ENCODE measurements at regions not wholly inside any gene's neighbourhood (a gene's known extent, or its start where the extent isn't known, plus 50 kb on each side); places are given as distances from the start of the nearest gene placed in this dataset.

DNA sequence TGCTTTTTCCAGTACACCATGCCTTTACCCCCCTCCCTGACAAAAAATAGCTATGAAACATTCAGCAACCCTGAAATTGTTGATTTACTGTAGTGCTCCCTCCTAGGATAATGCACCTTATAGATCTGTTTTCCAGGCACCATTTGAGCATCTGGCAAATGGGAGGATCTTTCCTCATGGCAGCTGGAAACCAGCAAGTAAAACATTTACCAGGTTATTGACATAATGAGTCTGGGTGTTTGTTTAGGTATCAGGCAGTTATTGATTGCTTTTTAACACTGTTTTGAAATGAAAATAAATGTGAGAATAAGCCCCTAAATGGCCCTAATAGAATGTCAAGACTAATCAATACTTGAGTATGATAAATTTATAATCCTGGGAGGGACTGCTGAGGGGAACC lies 57.3 kb upstream of the KLF4 start:
- H2AFZ ChIP-seq = no peak overlapping the region
- no peaks in the 10 kb centered on the region; the same call in 2 of the 3 replicates for H3K36me3 Mint-ChIP-seq (ENCODE audit: low read depth)
- H3K4me1 ChIP-seq (ENCODE audit: insufficient read depth) = peaks cover 9% of the 10 kb centered on the region; the same call in 1 of the 2 replicates
- no peak overlapping the region for H3K4me2 ChIP-seq
- DNase-seq (ENCODE audit: low spot score) (no peak), ATAC-seq (no peak)
- H3K9me3 Mint-ChIP-seq = no peaks in the 10 kb centered on the region
- no peaks in the 10 kb centered on the region for H3K27me3 ChIP-seq (ENCODE audit: insufficient read depth)
- no peak overlapping the region for H3K4me3 ChIP-seq
- H3K9me2 ChIP-seq (ENCODE audit: insufficient read depth) = no peaks in the 10 kb centered on the region; the same call in 1 of the 2 replicates
- no peaks in the 10 kb centered on the region for H4K20me1 ChIP-seq (replicated peaks; ENCODE audit: insufficient read depth)
- no peak overlapping the region for H3K27ac ChIP-seq (ENCODE audit: low read depth)
- no peak overlapping the region for H3K4me3 Mint-ChIP-seq
- H3K79me2 ChIP-seq (replicated peaks; ENCODE audit: insufficient read depth) = no peaks in the 10 kb centered on the region
- TF ChIP-seq EZH2phosphoT487 (IDR thresholded peaks at IDR 0.05; ENCODE audit: unreplicated experiment) (no peak), STAT1 (IDR thresholded peaks at IDR 0.05; ENCODE audit: unreplicated experiment) (no peak), JUNB (IDR thresholded peaks at IDR 0.05; ENCODE audit: unreplicated experiment) (no peak), EZH2 (IDR thresholded peaks at IDR 0.05; ENCODE audit: low read depth, unreplicated experiment) (no peak), POLR2AphosphoS5 (IDR thresholded peaks at IDR 0.05; ENCODE audit: low read depth) (no peak), CREB1 (CRISPR knock-in tag; IDR thresholded peaks at IDR 0.05; ENCODE audit: low read depth) (no peak), NANOG (IDR thresholded peaks at IDR 0.05; ENCODE audit: borderline replicate concordance) (no peak)
- TF ChIP-seq, protein P1, sequence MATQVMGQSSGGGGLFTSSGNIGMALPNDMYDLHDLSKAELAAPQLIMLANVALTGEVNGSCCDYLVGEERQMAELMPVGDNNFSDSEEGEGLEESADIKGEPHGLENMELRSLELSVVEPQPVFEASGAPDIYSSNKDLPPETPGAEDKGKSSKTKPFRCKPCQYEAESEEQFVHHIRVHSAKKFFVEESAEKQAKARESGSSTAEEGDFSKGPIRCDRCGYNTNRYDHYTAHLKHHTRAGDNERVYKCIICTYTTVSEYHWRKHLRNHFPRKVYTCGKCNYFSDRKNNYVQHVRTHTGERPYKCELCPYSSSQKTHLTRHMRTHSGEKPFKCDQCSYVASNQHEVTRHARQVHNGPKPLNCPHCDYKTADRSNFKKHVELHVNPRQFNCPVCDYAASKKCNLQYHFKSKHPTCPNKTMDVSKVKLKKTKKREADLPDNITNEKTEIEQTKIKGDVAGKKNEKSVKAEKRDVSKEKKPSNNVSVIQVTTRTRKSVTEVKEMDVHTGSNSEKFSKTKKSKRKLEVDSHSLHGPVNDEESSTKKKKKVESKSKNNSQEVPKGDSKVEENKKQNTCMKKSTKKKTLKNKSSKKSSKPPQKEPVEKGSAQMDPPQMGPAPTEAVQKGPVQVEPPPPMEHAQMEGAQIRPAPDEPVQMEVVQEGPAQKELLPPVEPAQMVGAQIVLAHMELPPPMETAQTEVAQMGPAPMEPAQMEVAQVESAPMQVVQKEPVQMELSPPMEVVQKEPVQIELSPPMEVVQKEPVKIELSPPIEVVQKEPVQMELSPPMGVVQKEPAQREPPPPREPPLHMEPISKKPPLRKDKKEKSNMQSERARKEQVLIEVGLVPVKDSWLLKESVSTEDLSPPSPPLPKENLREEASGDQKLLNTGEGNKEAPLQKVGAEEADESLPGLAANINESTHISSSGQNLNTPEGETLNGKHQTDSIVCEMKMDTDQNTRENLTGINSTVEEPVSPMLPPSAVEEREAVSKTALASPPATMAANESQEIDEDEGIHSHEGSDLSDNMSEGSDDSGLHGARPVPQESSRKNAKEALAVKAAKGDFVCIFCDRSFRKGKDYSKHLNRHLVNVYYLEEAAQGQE (IDR thresholded peaks at IDR 0.05; ENCODE audit: unreplicated experiment) = no peak
- TF ChIP-seq, protein P2, sequence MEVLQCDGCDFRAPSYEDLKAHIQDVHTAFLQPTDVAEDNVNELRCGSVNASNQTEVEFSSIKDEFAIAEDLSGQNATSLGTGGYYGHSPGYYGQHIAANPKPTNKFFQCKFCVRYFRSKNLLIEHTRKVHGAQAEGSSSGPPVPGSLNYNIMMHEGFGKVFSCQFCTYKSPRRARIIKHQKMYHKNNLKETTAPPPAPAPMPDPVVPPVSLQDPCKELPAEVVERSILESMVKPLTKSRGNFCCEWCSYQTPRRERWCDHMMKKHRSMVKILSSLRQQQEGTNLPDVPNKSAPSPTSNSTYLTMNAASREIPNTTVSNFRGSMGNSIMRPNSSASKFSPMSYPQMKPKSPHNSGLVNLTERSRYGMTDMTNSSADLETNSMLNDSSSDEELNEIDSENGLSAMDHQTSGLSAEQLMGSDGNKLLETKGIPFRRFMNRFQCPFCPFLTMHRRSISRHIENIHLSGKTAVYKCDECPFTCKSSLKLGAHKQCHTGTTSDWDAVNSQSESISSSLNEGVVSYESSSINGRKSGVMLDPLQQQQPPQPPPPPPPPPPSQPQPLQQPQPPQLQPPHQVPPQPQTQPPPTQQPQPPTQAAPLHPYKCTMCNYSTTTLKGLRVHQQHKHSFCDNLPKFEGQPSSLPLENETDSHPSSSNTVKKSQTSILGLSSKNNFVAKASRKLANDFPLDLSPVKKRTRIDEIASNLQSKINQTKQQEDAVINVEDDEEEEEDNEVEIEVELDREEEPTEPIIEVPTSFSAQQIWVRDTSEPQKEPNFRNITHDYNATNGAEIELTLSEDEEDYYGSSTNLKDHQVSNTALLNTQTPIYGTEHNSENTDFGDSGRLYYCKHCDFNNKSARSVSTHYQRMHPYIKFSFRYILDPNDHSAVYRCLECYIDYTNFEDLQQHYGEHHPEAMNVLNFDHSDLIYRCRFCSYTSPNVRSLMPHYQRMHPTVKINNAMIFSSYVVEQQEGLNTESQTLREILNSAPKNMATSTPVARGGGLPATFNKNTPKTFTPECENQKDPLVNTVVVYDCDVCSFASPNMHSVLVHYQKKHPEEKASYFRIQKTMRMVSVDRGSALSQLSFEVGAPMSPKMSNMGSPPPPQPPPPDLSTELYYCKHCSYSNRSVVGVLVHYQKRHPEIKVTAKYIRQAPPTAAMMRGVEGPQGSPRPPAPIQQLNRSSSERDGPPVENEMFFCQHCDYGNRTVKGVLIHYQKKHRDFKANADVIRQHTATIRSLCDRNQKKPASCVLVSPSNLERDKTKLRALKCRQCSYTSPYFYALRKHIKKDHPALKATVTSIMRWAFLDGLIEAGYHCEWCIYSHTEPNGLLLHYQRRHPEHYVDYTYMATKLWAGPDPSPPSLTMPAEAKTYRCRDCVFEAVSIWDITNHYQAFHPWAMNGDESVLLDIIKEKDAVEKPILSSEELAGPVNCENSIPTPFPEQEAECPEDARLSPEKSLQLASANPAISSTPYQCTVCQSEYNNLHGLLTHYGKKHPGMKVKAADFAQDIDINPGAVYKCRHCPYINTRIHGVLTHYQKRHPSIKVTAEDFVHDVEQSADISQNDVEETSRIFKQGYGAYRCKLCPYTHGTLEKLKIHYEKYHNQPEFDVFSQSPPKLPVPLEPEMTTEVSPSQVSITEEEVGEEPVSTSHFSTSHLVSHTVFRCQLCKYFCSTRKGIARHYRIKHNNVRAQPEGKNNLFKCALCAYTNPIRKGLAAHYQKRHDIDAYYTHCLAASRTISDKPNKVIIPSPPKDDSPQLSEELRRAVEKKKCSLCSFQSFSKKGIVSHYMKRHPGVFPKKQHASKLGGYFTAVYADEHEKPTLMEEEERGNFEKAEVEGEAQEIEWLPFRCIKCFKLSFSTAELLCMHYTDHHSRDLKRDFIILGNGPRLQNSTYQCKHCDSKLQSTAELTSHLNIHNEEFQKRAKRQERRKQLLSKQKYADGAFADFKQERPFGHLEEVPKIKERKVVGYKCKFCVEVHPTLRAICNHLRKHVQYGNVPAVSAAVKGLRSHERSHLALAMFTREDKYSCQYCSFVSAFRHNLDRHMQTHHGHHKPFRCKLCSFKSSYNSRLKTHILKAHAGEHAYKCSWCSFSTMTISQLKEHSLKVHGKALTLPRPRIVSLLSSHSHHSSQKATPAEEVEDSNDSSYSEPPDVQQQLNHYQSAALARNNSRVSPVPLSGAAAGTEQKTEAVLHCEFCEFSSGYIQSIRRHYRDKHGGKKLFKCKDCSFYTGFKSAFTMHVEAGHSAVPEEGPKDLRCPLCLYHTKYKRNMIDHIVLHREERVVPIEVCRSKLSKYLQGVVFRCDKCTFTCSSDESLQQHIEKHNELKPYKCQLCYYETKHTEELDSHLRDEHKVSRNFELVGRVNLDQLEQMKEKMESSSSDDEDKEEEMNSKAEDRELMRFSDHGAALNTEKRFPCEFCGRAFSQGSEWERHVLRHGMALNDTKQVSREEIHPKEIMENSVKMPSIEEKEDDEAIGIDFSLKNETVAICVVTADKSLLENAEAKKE (CRISPR knock-in tag; IDR thresholded peaks at IDR 0.05) = no peak
- TF ChIP-seq, protein P3, sequence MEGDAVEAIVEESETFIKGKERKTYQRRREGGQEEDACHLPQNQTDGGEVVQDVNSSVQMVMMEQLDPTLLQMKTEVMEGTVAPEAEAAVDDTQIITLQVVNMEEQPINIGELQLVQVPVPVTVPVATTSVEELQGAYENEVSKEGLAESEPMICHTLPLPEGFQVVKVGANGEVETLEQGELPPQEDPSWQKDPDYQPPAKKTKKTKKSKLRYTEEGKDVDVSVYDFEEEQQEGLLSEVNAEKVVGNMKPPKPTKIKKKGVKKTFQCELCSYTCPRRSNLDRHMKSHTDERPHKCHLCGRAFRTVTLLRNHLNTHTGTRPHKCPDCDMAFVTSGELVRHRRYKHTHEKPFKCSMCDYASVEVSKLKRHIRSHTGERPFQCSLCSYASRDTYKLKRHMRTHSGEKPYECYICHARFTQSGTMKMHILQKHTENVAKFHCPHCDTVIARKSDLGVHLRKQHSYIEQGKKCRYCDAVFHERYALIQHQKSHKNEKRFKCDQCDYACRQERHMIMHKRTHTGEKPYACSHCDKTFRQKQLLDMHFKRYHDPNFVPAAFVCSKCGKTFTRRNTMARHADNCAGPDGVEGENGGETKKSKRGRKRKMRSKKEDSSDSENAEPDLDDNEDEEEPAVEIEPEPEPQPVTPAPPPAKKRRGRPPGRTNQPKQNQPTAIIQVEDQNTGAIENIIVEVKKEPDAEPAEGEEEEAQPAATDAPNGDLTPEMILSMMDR (conservative IDR thresholded peaks at IDR 0.05; ENCODE audit: low read depth in 2 of 2) = no peak
- no peak overlapping the region for H3K27ac Mint-ChIP-seq
- H3F3A ChIP-seq (replicated peaks; ENCODE audit: low read depth) = no peaks in the 10 kb centered on the region
- peaks cover 9% of the 10 kb centered on the region for H3K4me1 Mint-ChIP-seq
- peaks cover 3% of the 10 kb centered on the region for H3K27me3 Mint-ChIP-seq (ENCODE audit: insufficient read depth, low read depth, poor library complexity)
- no peaks in the 10 kb centered on the region for H3K36me3 ChIP-seq (ENCODE audit: insufficient read depth)

Data from GM23338 (cell line).